ENCODE measurements at regions not wholly inside any gene's neighbourhood (a gene's known extent, or its start where the extent isn't known, plus 50 kb on each side); places are given as distances from the start of the nearest gene placed in this dataset.

- intact Hi-C loops (cut with DNase I) = loop anchor here (2.0 to 5.0 kb wide), 2 partner anchors 242 to 373 kb away; no protein-coding TSS in a partner anchor
- DNase-seq (ENCODE audit: missing footprints) = no peak
- no peak for ATAC-seq
Measured at GRCh38 chr18:75884728-75885127, 457.2 kb upstream of the SMIM21 start.

- ATAC-seq = no peak
- intact Hi-C loops (cut with DNase I) = no loop called here
- DNase-seq (ENCODE audit: missing footprints) = no peak
Measured at GRCh38 chr18:75880925-75881504, 453.5 kb upstream of the SMIM21 start.

- intact Hi-C loops (cut with DNase I) = no loop called here
- ATAC-seq (no peak), DNase-seq (ENCODE audit: missing footprints) (no peak)
Measured at GRCh38 chr18:75880266-75880665, 452.8 kb upstream of the SMIM21 start.

GRCh38 chr18:75879196-75879595 lies 451.7 kb upstream of the SMIM21 start:
- intact Hi-C loops (cut with DNase I) = no loop called here
- DNase-seq (ENCODE audit: missing footprints) (no peak), ATAC-seq (no peak)

GRCh38 chr18:75875559-75875958 lies 448.1 kb upstream of the SMIM21 start:
- no peak for ATAC-seq
- intact Hi-C loops (cut with DNase I) = no loop called here
- no peak for DNase-seq (ENCODE audit: missing footprints)

GRCh38 chr18:75874401-75875089 lies 447.0 kb upstream of the SMIM21 start:
- ATAC-seq (no peak), DNase-seq (ENCODE audit: missing footprints) (no peak)
- intact Hi-C loops (cut with DNase I) = no loop called here

GRCh38 chr18:75871596-75871995 lies 444.1 kb upstream of the SMIM21 start:
- ATAC-seq (no peak), DNase-seq (ENCODE audit: missing footprints) (no peak)
- intact Hi-C loops (cut with DNase I) = no loop called here

GRCh38 chr18:75869162-75869561 lies 441.7 kb upstream of the SMIM21 start:
- ATAC-seq = no peak
- intact Hi-C loops (cut with DNase I) = no loop called here
- no peak for DNase-seq (ENCODE audit: missing footprints)

- intact Hi-C loops (cut with DNase I) = no loop called here
- ATAC-seq (no peak), DNase-seq (ENCODE audit: missing footprints) (no peak)
Measured at GRCh38 chr18:75868031-75868430, 440.5 kb upstream of the SMIM21 start.

- no peak for ATAC-seq
- DNase-seq (ENCODE audit: missing footprints) = no peak
- intact Hi-C loops (cut with DNase I) = no loop called here
Measured at GRCh38 chr18:75865639-75866038, 438.1 kb upstream of the SMIM21 start.

- DNase-seq (ENCODE audit: missing footprints) = no peak
- ATAC-seq = no peak
- intact Hi-C loops (cut with DNase I) = no loop called here
Measured at GRCh38 chr18:75864816-75865215, 437.3 kb upstream of the SMIM21 start.

- ATAC-seq (no peak), DNase-seq (ENCODE audit: missing footprints) (no peak)
- intact Hi-C loops (cut with DNase I) = no loop called here
Measured at GRCh38 chr18:75863696-75864095, 436.2 kb upstream of the SMIM21 start.

GRCh38 chr18:75862458-75862857 lies 435.0 kb upstream of the SMIM21 start:
- DNase-seq (ENCODE audit: missing footprints) (no peak), ATAC-seq (no peak)
- intact Hi-C loops (cut with DNase I) = no loop called here

GRCh38 chr18:75860166-75860565 lies 432.7 kb upstream of the SMIM21 start:
- ATAC-seq (no peak), DNase-seq (ENCODE audit: missing footprints) (no peak)
- intact Hi-C loops (cut with DNase I) = no loop called here

- DNase-seq (ENCODE audit: missing footprints) (no peak), ATAC-seq (no peak)
- intact Hi-C loops (cut with DNase I) = no loop called here
Measured at GRCh38 chr18:75859533-75859932, 432.0 kb upstream of the SMIM21 start.

GRCh38 chr18:75858754-75859153 lies 431.3 kb upstream of the SMIM21 start:
- intact Hi-C loops (cut with DNase I) = no loop called here
- no peak for DNase-seq (ENCODE audit: missing footprints)
- ATAC-seq = no peak

- DNase-seq (ENCODE audit: missing footprints) = no peak
- intact Hi-C loops (cut with DNase I) = no loop called here
- ATAC-seq = no peak
Measured at GRCh38 chr18:75857558-75857957, 430.1 kb upstream of the SMIM21 start.

- intact Hi-C loops (cut with DNase I) = no loop called here
- no peak for ATAC-seq
Measured at GRCh38 chr18:75854808-75855207, 427.3 kb upstream of the SMIM21 start.

GRCh38 chr18:75854174-75854573 lies 426.7 kb upstream of the SMIM21 start:
- DNase-seq (ENCODE audit: missing footprints) (no peak), ATAC-seq (no peak)
- intact Hi-C loops (cut with DNase I) = no loop called here

More at GRCh38 chr18:75854808-75855207, 427.3 kb upstream of the SMIM21 start:
- DNase-seq (ENCODE audit: missing footprints) = no peak

- no peak for ATAC-seq
- intact Hi-C loops (cut with DNase I) = no loop called here
Measured at GRCh38 chr18:75846321-75846720, 418.8 kb upstream of the SMIM21 start.

GRCh38 chr18:75845413-75845812 lies 417.9 kb upstream of the SMIM21 start:
- ATAC-seq (no peak), DNase-seq (ENCODE audit: missing footprints) (no peak)
- intact Hi-C loops (cut with DNase I) = no loop called here

More at GRCh38 chr18:75846321-75846720, 418.8 kb upstream of the SMIM21 start:
- no peak for DNase-seq (ENCODE audit: missing footprints)
